GM12878 (cell line): ENCODE measurements at regions not wholly inside any gene's neighbourhood (a gene's known extent, or its start where the extent isn't known, plus 50 kb on each side); places are given as distances from the start of the nearest gene placed in this dataset.

ENCODE experiments used
- ATAC-seq: fragments of 200-7000 bp; cut with Tn5 transposase; 3 replicates; pipeline ENCODE4 v1.9.1; 2020; ENCODE audit warnings: mild to moderate bottlenecking, moderate library complexity
- BruUV-seq: library from RNA; stranded (reverse); fragments of 400-500 nt; replicated peaks from 2 replicates; lab custom pipeline; 2021; lab: Mats Ljungman, UMichigan
- CTCF ChIA-PET: fragments of 300-600 bp; sonication (Branson Sonifier 250); formaldehyde crosslinking; extraction: SDS; loops from one replicate; lab custom pipeline; 2021; ENCODE audit warnings: inconsistent platforms; lab: Yijun Ruan, JAX
- POLR2A ChIA-PET: fragments of 350-600 bp; formaldehyde crosslinking; extraction: SDS; loops from one replicate; lab custom pipeline; 2021; ENCODE audit warnings: inconsistent platforms; lab: Charles Lee
- RAD21 ChIA-PET: fragments of 300-600 bp; sonication (Branson Sonifier 250); formaldehyde crosslinking; loops from one replicate; lab custom pipeline; 2023; ENCODE audit warnings: antibody characterized with exemption; ENCODE audit not compliant: unreplicated experiment; lab: Charles Lee
- SMC1A ChIA-PET: fragments of 300-600 bp; sonication (Branson Sonifier 250); formaldehyde crosslinking; loops from one replicate; lab custom pipeline; 2023; ENCODE audit not compliant: unreplicated experiment, uncharacterized antibody; lab: Charles Lee
- DNase-seq: peaks from one replicate; pipeline ENCODE4 v3.0.0-alpha.2; 2011; ENCODE audit warnings: low read depth, low spot score
- FAIRE-seq: peaks from 3 replicates; lab custom pipeline; 2011; peaks lifted over from hg19 to GRCh38; lab: Jason Lieb, UNC
- H2AFZ ChIP-seq: 2 replicates; pipeline ENCODE4 v1.6.0; 2011; ENCODE audit warnings: low read depth, low read length, control low read depth; ENCODE audit not compliant: control insufficient read depth
- H3K27ac ChIP-seq: 2 replicates; pipeline ENCODE4 v1.5.1; 2011; ENCODE audit warnings: control low read depth; ENCODE audit not compliant: control insufficient read depth, insufficient read depth
- H3K27me3 ChIP-seq, 2 experiments: replicated peaks in 1 of 2; 2 replicates each; pipeline versions ENCODE4 v1.6.0 to v1.6.1; 2011; ENCODE audit warnings: low read length in 1 of 2; ENCODE audit not compliant: control insufficient read depth in 2 of 2, insufficient read depth in 2 of 2
- H3K36me3 ChIP-seq, 2 experiments: 2 replicates each; pipeline ENCODE4 v1.5.1; 2011; ENCODE audit warnings: low read length in 1 of 2; ENCODE audit not compliant: control insufficient read depth in 2 of 2, insufficient read depth in 2 of 2
- H3K4me1 ChIP-seq: 2 replicates; pipeline ENCODE4 v1.6.1; 2011; ENCODE audit warnings: mild to moderate bottlenecking, low read length, moderate library complexity, mixed read lengths; ENCODE audit not compliant: control insufficient read depth, insufficient read depth
- H3K4me2 ChIP-seq: 2 replicates; pipeline ENCODE4 v1.6.0; 2011; ENCODE audit warnings: control low read depth; ENCODE audit not compliant: control insufficient read depth, insufficient read depth
- H3K4me3 ChIP-seq: fragments of 200-600 bp; sonication (generic); 2 replicates; pipeline ENCODE4 v1.5.1; 2016
- H3K79me2 ChIP-seq: 2 replicates; pipeline ENCODE4 v1.6.0; 2011; ENCODE audit warnings: low read length; ENCODE audit not compliant: control insufficient read depth, insufficient read depth
- H3K9ac ChIP-seq: 2 replicates; pipeline ENCODE4 v1.8.0; 2011; ENCODE audit warnings: low read length, control low read depth, mixed read lengths; ENCODE audit not compliant: control insufficient read depth, insufficient read depth
- H3K9me3 ChIP-seq: replicated peaks from 3 replicates; pipeline ENCODE4 v1.5.1; 2011; ENCODE audit warnings: mild to moderate bottlenecking, low read length; ENCODE audit not compliant: control insufficient read depth, insufficient read depth
- H4K20me1 ChIP-seq: 2 replicates; pipeline ENCODE4 v1.6.0; 2011; ENCODE audit not compliant: control insufficient read depth, insufficient read depth
- CHD4 ChIP-seq: fragments of 200-600 bp; sonication (generic); IDR thresholded peaks from 2 replicates; pipeline ENCODE4 v1.6.1; 2016; ENCODE audit warnings: mild to moderate bottlenecking
- EED ChIP-seq: sonication (generic); IDR thresholded peaks from 2 replicates; pipeline ENCODE4 v1.6.1; 2016; ENCODE audit warnings: antibody characterized with exemption, low read depth
- ESRRA ChIP-seq: IDR thresholded peaks from 2 replicates; pipeline ENCODE4 v1.6.1; 2012; ENCODE audit warnings: mild to moderate bottlenecking, low read length, improper control_type of control experiment
- FOS ChIP-seq: IDR thresholded peaks from 3 replicates; pipeline ENCODE4 v1.6.1; 2011; ENCODE audit warnings: borderline replicate concordance; ENCODE audit not compliant: insufficient read length; ENCODE audit errors: extremely low read depth
- KDM1A ChIP-seq: fragments of 200-600 bp; sonication (generic); IDR thresholded peaks from 2 replicates; pipeline ENCODE4 v1.6.1; 2016; ENCODE audit warnings: borderline replicate concordance
- NR2F1 ChIP-seq: fragments of 450-650 bp; conservative IDR thresholded peaks from 2 replicates; pipeline ENCODE4 v1.6.1; 2017; ENCODE audit warnings: mild to moderate bottlenecking
- NRF1 ChIP-seq: conservative IDR thresholded peaks from 2 replicates; pipeline ENCODE4 v1.6.1; 2011; ENCODE audit warnings: mild to moderate bottlenecking, low read depth, low read length, improper control_type of control experiment
- SIN3A ChIP-seq: IDR thresholded peaks from 2 replicates; pipeline ENCODE4 v1.6.1; 2012; ENCODE audit warnings: low read depth, low read length, improper control_type of control experiment
- SP1 ChIP-seq: IDR thresholded peaks from one replicate; pipeline ENCODE4 v1.6.1; 2011; ENCODE audit warnings: low read depth, low read length
- SUZ12 ChIP-seq: fragments of 200-600 bp; sonication (generic); IDR thresholded peaks from one replicate; pipeline ENCODE4 v1.6.1; 2018; ENCODE audit warnings: antibody characterized with exemption, mild to moderate bottlenecking; ENCODE audit not compliant: unreplicated experiment
- ZNF24 ChIP-seq: fragments of 450-650 bp; IDR thresholded peaks from 2 replicates; pipeline ENCODE4 v1.6.1; 2017; ENCODE audit warnings: antibody characterized with exemption, mild to moderate bottlenecking
- WGBS: methylation state at CpG from one replicate; pipeline ENCODE4 v1.1.6; 2016; ENCODE audit warnings: low lambda C conversion rate; ENCODE audit not compliant: insufficient replicate concordance, insufficient coverage; ENCODE audit errors: missing lambda C conversion rate; 5-methylcytosine and 5-hydroxymethylcytosine counted together
- in situ Hi-C: fragments of 300-500 bp; cut with MboI; formaldehyde crosslinking; loops from 9 replicates; pipeline ENCODE4 v1.14.3; 2018; ENCODE audit warnings: mixed read lengths
- intact Hi-C: fragments of 100-400 bp; cut with micrococcal nuclease; formaldehyde crosslinking; loops from one replicate; pipeline ENCODE4 v1.14.2; 2022; ENCODE audit not compliant: unreplicated experiment
- TF ChIP-seq, protein P1 (sequence below): fragments of 450-650 bp; IDR thresholded peaks from 2 replicates; pipeline ENCODE4 v1.6.1; 2018; ENCODE audit warnings: mild to moderate bottlenecking, low read depth, moderate library complexity; ENCODE audit not compliant: partially characterized antibody
- TF ChIP-seq, protein P2 (sequence below): fragments of 450-650 bp; IDR thresholded peaks from 2 replicates; pipeline ENCODE4 v1.6.1; 2016; ENCODE audit warnings: mild to moderate bottlenecking, moderate library complexity, borderline replicate concordance
- TF ChIP-seq, protein P3 (sequence below): IDR thresholded peaks from 2 replicates; pipeline ENCODE4 v1.6.1; 2011; ENCODE audit warnings: mild to moderate bottlenecking, low read depth, low read length, moderate library complexity; ENCODE audit not compliant: insufficient replicate concordance

DNA sequence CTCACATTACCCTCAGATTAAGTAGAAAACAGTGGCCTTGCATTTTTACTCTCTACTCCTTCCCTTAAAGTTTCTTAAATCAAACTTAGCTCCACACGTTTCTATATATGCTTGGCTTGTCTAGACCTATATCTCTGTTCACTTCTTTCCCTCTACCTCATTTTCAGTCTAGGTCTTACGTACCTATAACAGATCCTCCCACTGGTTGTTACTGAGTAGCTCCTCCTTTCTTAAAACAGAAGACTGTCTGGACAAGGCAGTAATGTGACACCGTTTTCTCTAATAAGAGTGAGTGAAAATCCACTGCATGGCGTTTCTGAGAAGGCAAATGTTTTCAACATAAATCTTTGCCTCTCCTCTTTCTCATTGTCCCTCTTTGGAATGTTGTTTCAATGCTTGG, 211.7 kb upstream of the POGK start (continued):
- TF ChIP-seq SP1 = no peak
- TF ChIP-seq, all 136 proteins: peak for 0

DNA sequence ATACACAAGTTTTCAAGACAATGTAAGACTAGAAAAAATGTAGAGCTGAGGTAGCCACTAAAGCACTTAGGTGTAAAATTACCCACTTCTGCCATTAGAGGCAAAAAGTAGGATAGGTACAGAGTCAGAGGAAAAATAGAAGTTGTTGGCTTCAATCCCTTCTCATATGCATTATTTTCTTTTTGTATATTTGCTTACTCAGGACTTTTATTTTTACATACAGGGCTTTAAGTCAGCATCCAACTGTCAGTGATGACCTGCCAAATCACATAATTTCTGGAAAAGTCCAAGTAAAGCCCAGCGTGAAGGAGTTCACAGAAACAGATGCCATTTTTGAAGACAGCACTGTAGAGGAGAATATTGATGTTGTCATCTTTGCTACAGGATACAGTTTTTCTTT, 211.0 kb upstream of the POGK start:
- ChIA-PET SMC1A (no interaction called here), RAD21 (no interaction called here), POLR2A (no interaction called here), CTCF (no interaction called here)
- H3K4me1 ChIP-seq = no peaks in the 10 kb centered on the region
- H3K9ac ChIP-seq = no peak overlapping the region
- ATAC-seq = no peak
- in situ Hi-C loops (no loop called here), intact Hi-C loops (no loop called here)
- no peaks in the 10 kb centered on the region for H4K20me1 ChIP-seq
- no peak overlapping the region for H3K4me3 ChIP-seq
- no peak overlapping the region for H2AFZ ChIP-seq
- BruUV-seq = no TSS peak
- H3K27me3 ChIP-seq = no peaks in the 10 kb centered on the region
- no peaks in the 10 kb centered on the region for H3K36me3 ChIP-seq
- FAIRE-seq = no peak
- H3K9me3 ChIP-seq = no peaks in the 10 kb centered on the region
- DNase-seq = no peak
- 0% methylated on average over 1 of the region's 1 CpG for WGBS
- no peak overlapping the region for H3K27ac ChIP-seq
- H3K4me2 ChIP-seq = no peak overlapping the region
- no peaks in the 10 kb centered on the region for H3K79me2 ChIP-seq
- TF ChIP-seq, protein P1, sequence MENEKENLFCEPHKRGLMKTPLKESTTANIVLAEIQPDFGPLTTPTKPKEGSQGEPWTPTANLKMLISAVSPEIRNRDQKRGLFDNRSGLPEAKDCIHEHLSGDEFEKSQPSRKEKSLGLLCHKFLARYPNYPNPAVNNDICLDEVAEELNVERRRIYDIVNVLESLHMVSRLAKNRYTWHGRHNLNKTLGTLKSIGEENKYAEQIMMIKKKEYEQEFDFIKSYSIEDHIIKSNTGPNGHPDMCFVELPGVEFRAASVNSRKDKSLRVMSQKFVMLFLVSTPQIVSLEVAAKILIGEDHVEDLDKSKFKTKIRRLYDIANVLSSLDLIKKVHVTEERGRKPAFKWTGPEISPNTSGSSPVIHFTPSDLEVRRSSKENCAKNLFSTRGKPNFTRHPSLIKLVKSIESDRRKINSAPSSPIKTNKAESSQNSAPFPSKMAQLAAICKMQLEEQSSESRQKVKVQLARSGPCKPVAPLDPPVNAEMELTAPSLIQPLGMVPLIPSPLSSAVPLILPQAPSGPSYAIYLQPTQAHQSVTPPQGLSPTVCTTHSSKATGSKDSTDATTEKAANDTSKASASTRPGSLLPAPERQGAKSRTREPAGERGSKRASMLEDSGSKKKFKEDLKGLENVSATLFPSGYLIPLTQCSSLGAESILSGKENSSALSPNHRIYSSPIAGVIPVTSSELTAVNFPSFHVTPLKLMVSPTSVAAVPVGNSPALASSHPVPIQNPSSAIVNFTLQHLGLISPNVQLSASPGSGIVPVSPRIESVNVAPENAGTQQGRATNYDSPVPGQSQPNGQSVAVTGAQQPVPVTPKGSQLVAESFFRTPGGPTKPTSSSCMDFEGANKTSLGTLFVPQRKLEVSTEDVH = no peak
- no peak for TF ChIP-seq KDM1A
- no peak for TF ChIP-seq FOS
- TF ChIP-seq SUZ12 = no peak
- TF ChIP-seq, protein P2, sequence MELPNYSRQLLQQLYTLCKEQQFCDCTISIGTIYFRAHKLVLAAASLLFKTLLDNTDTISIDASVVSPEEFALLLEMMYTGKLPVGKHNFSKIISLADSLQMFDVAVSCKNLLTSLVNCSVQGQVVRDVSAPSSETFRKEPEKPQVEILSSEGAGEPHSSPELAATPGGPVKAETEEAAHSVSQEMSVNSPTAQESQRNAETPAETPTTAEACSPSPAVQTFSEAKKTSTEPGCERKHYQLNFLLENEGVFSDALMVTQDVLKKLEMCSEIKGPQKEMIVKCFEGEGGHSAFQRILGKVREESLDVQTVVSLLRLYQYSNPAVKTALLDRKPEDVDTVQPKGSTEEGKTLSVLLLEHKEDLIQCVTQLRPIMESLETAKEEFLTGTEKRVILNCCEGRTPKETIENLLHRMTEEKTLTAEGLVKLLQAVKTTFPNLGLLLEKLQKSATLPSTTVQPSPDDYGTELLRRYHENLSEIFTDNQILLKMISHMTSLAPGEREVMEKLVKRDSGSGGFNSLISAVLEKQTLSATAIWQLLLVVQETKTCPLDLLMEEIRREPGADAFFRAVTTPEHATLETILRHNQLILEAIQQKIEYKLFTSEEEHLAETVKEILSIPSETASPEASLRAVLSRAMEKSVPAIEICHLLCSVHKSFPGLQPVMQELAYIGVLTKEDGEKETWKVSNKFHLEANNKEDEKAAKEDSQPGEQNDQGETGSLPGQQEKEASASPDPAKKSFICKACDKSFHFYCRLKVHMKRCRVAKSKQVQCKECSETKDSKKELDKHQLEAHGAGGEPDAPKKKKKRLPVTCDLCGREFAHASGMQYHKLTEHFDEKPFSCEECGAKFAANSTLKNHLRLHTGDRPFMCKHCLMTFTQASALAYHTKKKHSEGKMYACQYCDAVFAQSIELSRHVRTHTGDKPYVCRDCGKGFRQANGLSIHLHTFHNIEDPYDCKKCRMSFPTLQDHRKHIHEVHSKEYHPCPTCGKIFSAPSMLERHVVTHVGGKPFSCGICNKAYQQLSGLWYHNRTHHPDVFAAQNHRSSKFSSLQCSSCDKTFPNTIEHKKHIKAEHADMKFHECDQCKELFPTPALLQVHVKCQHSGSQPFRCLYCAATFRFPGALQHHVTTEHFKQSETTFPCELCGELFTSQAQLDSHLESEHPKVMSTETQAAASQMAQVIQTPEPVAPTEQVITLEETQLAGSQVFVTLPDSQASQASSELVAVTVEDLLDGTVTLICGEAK = no peak
- TF ChIP-seq NRF1 = no peak
- TF ChIP-seq SIN3A = no peak
- TF ChIP-seq ESRRA = no peak
- TF ChIP-seq EED = no peak
- no peak for TF ChIP-seq CHD4
- no peak for TF ChIP-seq NR2F1
- TF ChIP-seq, protein P3, sequence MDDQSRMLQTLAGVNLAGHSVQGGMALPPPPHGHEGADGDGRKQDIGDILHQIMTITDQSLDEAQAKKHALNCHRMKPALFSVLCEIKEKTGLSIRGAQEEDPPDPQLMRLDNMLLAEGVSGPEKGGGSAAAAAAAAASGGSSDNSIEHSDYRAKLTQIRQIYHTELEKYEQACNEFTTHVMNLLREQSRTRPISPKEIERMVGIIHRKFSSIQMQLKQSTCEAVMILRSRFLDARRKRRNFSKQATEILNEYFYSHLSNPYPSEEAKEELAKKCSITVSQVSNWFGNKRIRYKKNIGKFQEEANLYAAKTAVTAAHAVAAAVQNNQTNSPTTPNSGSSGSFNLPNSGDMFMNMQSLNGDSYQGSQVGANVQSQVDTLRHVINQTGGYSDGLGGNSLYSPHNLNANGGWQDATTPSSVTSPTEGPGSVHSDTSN = no peak
- no peak for TF ChIP-seq ZNF24
